KMS-11 (cell line): ENCODE measurements at regions not wholly inside any gene's neighbourhood (a gene's known extent, or its start where the extent isn't known, plus 50 kb on each side); places are given as distances from the start of the nearest gene placed in this dataset.

ENCODE experiments used
- H2AFZ ChIP-seq: fragments of 200-600 bp; sonication (generic); 2 replicates; pipeline ENCODE4 v1.6.1; 2016; ENCODE audit warnings: antibody characterized with exemption, mixed run types, low read depth
- H3K27ac ChIP-seq: fragments of 200-600 bp; sonication (generic); 2 replicates; pipeline ENCODE4 v1.6.1; 2016; ENCODE audit warnings: mild to moderate bottlenecking, mixed run types
- H3K27me3 ChIP-seq: fragments of 200-600 bp; sonication (generic); 2 replicates; pipeline ENCODE4 v1.6.1; 2017; ENCODE audit warnings: mild to moderate bottlenecking, low read depth, mixed run types, moderate library complexity; ENCODE audit not compliant: insufficient read depth
- H3K36me3 ChIP-seq: fragments of 200-600 bp; sonication (generic); 2 replicates; pipeline ENCODE4 v1.6.1; 2017; ENCODE audit warnings: mild to moderate bottlenecking, mixed run types; ENCODE audit not compliant: insufficient read depth
- H3K4me1 ChIP-seq: fragments of 200-600 bp; sonication (generic); 2 replicates; pipeline ENCODE4 v1.6.1; 2016; ENCODE audit warnings: mild to moderate bottlenecking, low read depth, mixed run types; ENCODE audit not compliant: poor library complexity, severe bottlenecking
- H3K4me2 ChIP-seq: fragments of 200-600 bp; sonication (generic); 2 replicates; pipeline ENCODE4 v1.7.0; 2016; ENCODE audit warnings: mild to moderate bottlenecking, mixed run types
- H3K4me3 ChIP-seq: fragments of 200-600 bp; sonication (generic); IDR thresholded peaks from 2 replicates; pipeline ENCODE4 v1.6.1; 2017; ENCODE audit warnings: low read depth, low read length, mixed read lengths; ENCODE audit not compliant: insufficient read depth
- H3K79me2 ChIP-seq: fragments of 200-600 bp; sonication (generic); 2 replicates; pipeline ENCODE4 v1.6.1; 2016; ENCODE audit warnings: low read depth, mixed run types; ENCODE audit not compliant: insufficient read depth
- H3K9ac ChIP-seq: fragments of 200-600 bp; sonication (generic); 2 replicates; pipeline ENCODE4 v1.6.1; 2016; ENCODE audit warnings: mild to moderate bottlenecking, mixed run types
- H4K20me1 ChIP-seq: fragments of 200-600 bp; sonication (generic); 2 replicates; pipeline ENCODE4 v1.6.1; 2016; ENCODE audit warnings: mild to moderate bottlenecking, mixed run types; ENCODE audit not compliant: insufficient read depth
- CTCF ChIP-seq: fragments of 200-600 bp; sonication (generic); conservative IDR thresholded peaks from 2 replicates; pipeline ENCODE4 v1.6.1; 2017; ENCODE audit warnings: low read depth, mild to moderate bottlenecking, antibody characterized with exemption, low read length, moderate library complexity, mixed read lengths

- Histone ChIP-seq H3K4me1 (no peaks in the 10 kb centered on the region), H3K27me3 (no peaks in the 10 kb centered on the region), H3K36me3 (no peaks in the 10 kb centered on the region), H3K4me3 (no peak overlapping the region), H3K27ac (no peak overlapping the region), H2AFZ (no peak overlapping the region), H3K4me2 (no peak overlapping the region), H3K79me2 (no peaks in the 10 kb centered on the region), H4K20me1 (no peaks in the 10 kb centered on the region), H3K9ac (no peak overlapping the region)
- no peak for TF ChIP-seq CTCF
Observed at GRCh38 chr17:69913616-69914015, 161.4 kb upstream of the KCNJ16 start.

- no peak overlapping the region for H3K27ac ChIP-seq
- H2AFZ ChIP-seq: no peak overlapping the region
- no peaks in the 10 kb centered on the region for H3K27me3 ChIP-seq
- no peak for TF ChIP-seq CTCF
- H3K36me3 ChIP-seq: no peaks in the 10 kb centered on the region
- H4K20me1 ChIP-seq: no peaks in the 10 kb centered on the region
- H3K4me3 ChIP-seq: no peak overlapping the region
- no peak overlapping the region for H3K9ac ChIP-seq
- H3K4me2 ChIP-seq: no peak overlapping the region
- no peaks in the 10 kb centered on the region for H3K4me1 ChIP-seq
- H3K79me2 ChIP-seq: no peaks in the 10 kb centered on the region
Observed at GRCh38 chr17:69914520-69914919, 160.5 kb upstream of the KCNJ16 start.

- Histone ChIP-seq H3K4me1 (no peaks in the 10 kb centered on the region), H3K36me3 (no peaks in the 10 kb centered on the region), H4K20me1 (no peaks in the 10 kb centered on the region), H3K79me2 (no peaks in the 10 kb centered on the region), H3K27ac (no peak overlapping the region), H3K4me3 (no peak overlapping the region), H3K4me2 (no peak overlapping the region), H3K9ac (no peak overlapping the region), H2AFZ (no peak overlapping the region), H3K27me3 (no peaks in the 10 kb centered on the region)
- no peak for TF ChIP-seq CTCF
Observed at GRCh38 chr17:69916761-69917160, 158.3 kb upstream of the KCNJ16 start.

GRCh38 chr17:69918164-69918563, 156.9 kb upstream of the KCNJ16 start:
- H3K27me3 ChIP-seq: no peaks in the 10 kb centered on the region
- no peak overlapping the region for H3K4me3 ChIP-seq
- H3K9ac ChIP-seq: no peak overlapping the region
- no peak for TF ChIP-seq CTCF
- H4K20me1 ChIP-seq: no peaks in the 10 kb centered on the region
- no peak overlapping the region for H3K4me2 ChIP-seq
- no peak overlapping the region for H2AFZ ChIP-seq
- H3K79me2 ChIP-seq: no peaks in the 10 kb centered on the region
- H3K4me1 ChIP-seq: no peaks in the 10 kb centered on the region
- no peaks in the 10 kb centered on the region for H3K36me3 ChIP-seq
- H3K27ac ChIP-seq: no peak overlapping the region

DNA sequence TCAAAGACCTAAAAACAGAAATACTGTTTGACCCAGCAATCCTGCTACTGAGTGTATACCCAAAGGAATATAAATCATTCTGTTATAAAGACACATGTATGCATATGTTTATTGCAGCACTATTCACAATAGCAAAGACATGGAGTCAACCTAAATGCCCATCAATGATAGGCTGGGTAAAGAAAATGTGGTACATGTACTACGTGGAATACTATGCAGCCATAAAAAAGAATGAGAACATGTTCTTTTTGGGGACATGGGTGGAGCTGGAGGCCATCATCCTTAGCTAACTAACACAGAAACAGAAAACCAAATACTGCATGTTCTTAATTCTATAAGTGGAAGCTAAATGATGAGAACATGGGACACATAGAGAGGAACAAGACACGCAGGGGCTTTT, 155.2 kb upstream of the KCNJ16 start:
- no peak overlapping the region for H3K27ac ChIP-seq
- no peaks in the 10 kb centered on the region for H3K36me3 ChIP-seq
- H3K4me1 ChIP-seq: no peaks in the 10 kb centered on the region
- no peak overlapping the region for H3K4me3 ChIP-seq
- no peak overlapping the region for H3K9ac ChIP-seq
- no peaks in the 10 kb centered on the region for H3K79me2 ChIP-seq
- no peak overlapping the region for H2AFZ ChIP-seq
- H4K20me1 ChIP-seq: no peaks in the 10 kb centered on the region
- H3K27me3 ChIP-seq: no peaks in the 10 kb centered on the region
- TF ChIP-seq CTCF: no peak
- no peak overlapping the region for H3K4me2 ChIP-seq
